ENCODE measurements at regions not wholly inside any gene's neighbourhood (a gene's known extent, or its start where the extent isn't known, plus 50 kb on each side); places are given as distances from the start of the nearest gene placed in this dataset.
A peak's percentile ranks its signal among the peaks of the same experiment; 100 is the strongest.
"Not testable (repeated sequence)": the region's sequence is repeated elsewhere in the genome, so short reads cannot be mapped to it uniquely, and the experiment has no call there.

GRCh38 chr6:130558131-130558530, 192.3 kb downstream of the TMEM200A start:
- no peak for DNase-seq

- no peak for DNase-seq
Observed at GRCh38 chr6:130559166-130559565, 193.3 kb downstream of the TMEM200A start.

GRCh38 chr6:130560231-130560630, 194.4 kb downstream of the TMEM200A start:
- DNase-seq: no peak

- not testable (repeated sequence) for DNase-seq
Observed at GRCh38 chr6:130561159-130561558, 195.3 kb downstream of the TMEM200A start.

DNA sequence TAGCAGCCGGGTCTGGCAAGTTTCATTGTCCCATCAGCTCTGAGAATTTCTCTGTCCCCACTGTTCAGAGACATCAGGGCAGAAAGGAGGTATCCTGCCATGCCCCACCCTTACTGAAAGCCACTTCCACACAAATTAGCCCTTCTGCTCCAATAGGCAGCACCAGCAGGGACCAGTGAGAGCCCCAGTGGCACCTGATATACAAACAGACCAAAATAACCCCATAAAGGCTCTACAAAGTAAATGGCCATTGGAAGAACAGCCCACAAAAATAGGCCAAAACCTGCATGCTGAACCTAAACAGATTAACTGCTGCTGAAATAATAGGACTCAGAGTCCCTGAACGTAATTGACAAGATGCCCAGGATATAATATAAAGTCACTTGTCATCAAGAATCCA, 199.9 kb downstream of the TMEM200A start:
- no peak for DNase-seq

GRCh38 chr6:130574146-130574545, 208.3 kb downstream of the TMEM200A start:
- no peak for DNase-seq

DNA sequence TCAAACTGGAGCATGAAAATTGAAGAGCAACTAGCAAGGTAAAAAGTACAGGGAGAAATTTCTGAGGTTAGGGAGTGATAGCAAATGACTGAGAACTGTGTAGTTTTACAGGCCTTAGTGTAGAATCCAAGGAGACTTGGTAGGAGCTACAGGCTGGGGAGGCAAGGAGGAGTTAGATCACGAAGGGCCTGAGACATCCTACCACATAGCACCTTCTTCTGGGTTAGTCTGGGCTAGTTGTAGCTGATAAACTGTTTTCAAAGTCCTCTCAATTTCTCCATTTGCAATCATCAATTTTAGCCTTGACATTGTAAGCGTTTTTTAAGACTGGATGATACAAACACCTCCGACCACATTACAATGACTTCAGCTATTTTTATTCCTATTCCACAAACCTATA, 209.7 kb downstream of the TMEM200A start:
- DNase-seq: no peak

GRCh38 chr6:130575971-130576370, 210.2 kb downstream of the TMEM200A start:
- peak; percentile 26 for DNase-seq

DNA sequence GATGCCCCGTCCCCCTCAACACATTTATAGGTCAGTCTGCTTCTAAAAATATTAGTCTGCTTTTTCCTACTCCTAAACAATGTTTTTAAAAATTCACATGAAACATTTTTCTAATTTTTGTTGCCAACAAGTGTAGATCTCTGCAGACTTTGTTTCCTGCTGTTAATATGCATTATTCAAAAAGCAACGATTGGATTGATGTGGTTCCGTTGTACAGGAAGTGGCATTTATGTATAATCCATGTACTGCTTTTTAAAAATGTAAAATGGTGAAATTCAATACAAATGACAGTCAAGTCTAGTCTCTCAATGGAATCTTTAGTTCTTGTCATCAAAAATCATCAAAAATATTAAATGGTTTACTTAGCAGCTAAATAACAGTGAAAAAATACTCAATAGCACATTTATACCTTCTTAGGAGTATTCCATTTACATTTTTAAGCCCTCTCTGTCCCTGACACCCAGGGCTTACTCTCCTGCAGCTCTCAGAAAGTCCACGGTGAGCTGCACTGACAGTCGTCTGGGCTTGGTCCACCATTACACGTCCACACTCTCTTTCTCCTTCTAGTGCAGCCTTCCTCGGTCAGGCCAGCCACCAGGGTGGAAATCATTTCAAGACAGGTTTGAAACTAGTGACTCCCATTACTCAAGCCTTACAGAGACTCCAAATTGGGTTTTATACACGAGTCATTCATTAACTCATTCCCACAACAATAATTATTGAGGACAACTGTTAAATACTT, 211.5 kb downstream of the TMEM200A start:
- DNase-seq: no peak

- no peak for DNase-seq
Observed at GRCh38 chr6:130578713-130579112, 212.9 kb downstream of the TMEM200A start.

DNA sequence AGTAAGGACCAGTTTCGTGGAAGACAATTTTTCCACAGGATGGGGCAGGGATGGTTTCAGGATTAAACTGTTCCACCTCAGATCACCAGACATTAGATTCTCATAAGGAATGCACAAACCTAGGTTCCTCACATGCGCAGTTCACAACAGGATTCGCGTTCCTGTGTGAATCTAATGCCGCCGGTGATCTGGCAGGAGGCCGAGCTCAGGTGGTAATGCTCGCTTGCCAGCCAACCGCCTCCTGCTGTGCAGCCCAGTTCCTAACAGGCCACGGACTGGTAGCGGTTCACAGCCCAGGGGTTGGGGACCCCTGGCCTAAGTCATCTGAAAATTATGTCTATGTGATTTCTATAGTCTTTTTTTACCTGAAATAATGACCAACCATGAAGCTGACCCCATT, 217.5 kb downstream of the TMEM200A start:
- no peak for DNase-seq

DNA sequence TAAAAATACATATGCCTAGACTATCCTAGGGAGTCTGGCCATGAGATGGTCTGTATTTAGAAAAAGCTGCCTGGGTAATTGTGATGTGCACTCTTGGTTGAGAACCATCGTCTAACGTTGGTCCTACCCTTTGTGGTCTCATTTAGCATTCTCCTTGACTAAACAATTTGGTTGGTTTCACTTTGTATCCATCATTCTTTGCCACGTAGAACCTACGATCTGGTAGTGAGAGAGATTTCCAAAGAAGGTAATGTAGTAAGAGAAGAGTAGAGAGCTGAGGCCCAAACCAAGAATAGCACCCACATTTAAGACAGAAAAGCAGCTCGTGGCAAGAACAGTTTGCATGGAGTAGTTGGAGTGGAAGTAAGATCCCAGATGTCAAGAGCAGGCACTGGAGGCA, 219.8 kb downstream of the TMEM200A start:
- DNase-seq: no peak

GRCh38 chr6:130587778-130588520, 222.1 kb downstream of the TMEM200A start:
- DNase-seq: no peak

- no peak for DNase-seq
Observed at GRCh38 chr6:130593200-130593599, 227.4 kb downstream of the TMEM200A start.

GRCh38 chr6:130593948-130594347, 228.1 kb downstream of the TMEM200A start:
- no peak for DNase-seq

DNA sequence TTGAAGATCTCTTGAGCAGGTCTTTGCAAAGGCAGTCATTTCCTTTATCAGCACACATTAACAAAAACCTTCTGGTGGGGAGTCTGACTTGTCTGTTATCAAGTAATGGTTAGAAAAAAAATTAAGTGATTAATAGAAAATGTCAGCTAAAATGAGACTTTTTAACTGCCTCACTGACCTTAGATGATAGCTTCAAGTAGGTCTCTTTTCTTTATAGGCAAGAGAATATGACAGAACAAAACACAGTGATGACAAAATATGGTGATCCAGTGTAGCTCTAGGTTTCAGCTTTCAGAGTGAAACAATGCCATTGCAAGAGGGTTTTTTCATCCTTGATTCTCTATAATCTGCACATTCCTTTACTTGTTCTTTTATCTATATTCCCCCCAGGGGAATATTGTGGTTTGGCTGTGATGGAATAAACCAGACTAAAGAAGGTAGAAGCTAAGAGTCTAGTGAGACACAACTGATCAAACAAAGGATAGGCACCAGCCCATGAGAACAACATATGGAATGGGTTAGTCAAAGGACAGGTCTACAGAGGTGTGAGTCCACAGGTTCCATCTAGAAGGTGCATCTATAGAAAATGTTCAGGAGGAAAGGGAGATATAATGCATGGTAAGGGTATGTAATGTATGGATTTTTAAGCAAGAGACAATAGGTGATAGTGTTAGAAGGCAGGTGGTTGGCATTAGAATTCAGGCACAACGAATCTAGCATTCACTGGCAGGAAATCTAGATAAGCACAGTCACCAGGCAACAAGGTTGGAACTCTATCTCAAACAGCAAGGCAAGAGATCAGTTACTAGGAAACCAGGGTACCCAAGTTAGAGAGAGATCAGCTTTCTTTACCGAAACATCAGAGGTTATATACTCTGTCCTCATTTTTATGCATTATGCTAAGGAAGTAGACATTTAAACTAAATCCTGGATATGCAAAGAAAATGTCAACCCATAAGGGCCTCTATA, 228.9 kb upstream of the SMLR1 start:
- no peak for DNase-seq

DNA sequence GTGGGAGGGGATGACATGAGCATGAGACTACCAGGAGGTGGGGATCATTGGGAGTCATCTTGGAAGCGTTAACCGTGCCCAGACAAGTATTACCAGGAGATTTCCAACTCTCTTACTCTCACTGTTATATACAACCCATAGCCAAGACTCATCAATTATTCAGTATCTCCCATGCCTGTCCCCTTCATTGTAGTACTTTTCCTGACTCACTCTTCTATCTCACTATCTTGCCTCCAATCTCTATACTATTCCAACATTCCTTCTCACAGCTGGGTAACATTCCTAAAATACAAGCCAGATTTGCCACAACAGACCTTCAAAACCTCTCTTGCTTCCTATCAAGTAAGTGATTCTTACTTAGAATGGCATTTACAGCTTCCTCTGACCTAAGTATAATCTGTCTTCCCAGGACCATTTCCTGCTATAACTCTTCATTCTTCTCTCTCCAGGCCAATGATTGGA, 226.3 kb upstream of the SMLR1 start:
- DNase-seq: no peak

GRCh38 chr6:130602151-130602770, 224.9 kb upstream of the SMLR1 start:
- no peak for DNase-seq

GRCh38 chr6:130603391-130603790, 223.8 kb upstream of the SMLR1 start:
- no peak for DNase-seq

DNA sequence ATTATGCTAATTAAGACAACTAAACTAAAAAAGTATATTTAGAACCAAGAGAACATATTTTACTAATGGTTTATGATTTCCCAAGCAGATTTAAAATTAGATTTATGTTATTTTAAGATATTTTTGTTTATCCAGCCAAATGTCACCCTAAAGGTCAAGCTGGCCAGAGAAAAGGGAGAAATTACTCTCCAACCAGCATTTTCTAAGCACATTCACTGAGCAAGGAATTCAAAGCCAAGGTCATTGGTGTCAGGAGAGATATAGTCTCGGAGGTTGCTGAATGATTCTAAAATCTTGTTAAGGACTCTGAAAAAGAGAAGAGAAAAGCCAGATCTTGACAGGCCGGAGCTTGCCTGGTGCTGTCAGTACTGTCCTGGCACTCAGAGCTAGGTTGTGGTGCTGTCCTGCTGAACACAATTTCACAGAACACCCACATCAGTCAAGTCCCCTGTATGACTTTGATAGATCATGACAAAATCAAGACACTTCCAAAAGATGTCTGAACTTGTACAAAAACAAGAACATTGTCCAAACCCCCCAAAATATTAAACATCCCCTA, 222.3 kb upstream of the SMLR1 start:
- no peak for DNase-seq

DNA sequence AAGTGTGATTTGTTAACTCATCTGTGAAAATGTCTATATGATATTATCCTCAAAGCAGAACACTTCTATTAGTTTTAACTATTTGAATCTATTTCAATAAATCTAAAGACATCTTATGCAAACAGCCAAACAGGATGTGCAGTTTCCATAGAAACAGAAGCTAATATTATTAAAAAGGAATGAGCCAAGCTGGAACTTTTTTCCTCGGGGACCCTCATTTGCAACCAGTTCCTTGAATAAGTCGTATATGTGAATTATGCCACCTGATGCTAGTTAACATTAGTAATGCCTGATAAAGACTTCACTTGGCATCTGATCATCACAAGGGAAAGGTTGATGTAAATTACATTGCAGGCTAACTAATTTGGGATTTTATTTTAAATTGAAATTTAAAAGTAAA, 216.9 kb upstream of the SMLR1 start:
- no peak for DNase-seq

DNA sequence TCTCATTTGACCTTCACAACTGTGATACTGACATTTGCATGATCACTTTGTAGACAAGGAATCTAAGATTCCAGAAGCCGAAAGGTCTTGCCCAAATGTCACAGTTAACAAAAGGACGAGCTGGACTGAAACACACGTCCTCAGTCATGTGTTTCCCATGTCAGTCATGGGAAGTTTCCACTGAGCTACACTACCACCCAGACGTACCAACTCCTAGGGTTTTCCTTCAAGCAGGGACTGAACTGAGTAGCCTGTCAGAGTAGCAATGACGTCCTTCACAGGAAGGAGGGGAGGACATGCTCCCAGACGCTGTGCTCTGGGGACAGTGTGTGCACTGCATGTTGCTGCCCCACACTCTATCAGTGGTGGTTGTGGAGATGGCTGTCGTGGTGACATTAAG, 215.8 kb upstream of the SMLR1 start:
- DNase-seq: no peak
